ENCODE measurements at regions not wholly inside any gene's neighbourhood (a gene's known extent, or its start where the extent isn't known, plus 50 kb on each side); places are given as distances from the start of the nearest gene placed in this dataset.
"Not testable (repeated sequence)": the region's sequence is repeated elsewhere in the genome, so short reads cannot be mapped to it uniquely, and the experiment has no call there.

DNA sequence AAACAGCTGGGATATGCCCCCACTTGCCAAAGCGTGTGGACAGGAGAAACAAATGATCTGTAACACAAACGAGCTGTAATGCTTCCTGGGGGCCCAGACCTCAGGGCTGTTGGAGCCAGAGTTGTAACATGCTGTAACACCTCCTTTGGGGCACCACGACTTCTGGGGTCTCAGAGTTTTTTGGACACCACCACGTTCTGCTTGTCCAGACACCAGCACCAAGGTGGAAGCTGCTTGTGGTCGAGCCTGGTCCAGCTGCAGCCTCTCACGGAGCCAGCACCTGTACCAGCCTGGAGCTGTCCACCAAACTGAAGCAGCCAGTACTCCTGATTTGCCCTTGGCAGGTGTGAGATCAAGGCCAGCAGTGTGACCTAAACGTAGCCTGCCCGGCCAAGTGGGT is 879.4 kb downstream of the SLC6A15 start:
- TF ChIP-seq CTCF (conservative IDR thresholded peaks at IDR 0.05): no peak
- no peak overlapping the region for H3K27ac ChIP-seq

- H3K27ac ChIP-seq: not testable (repeated sequence)
Measured at GRCh38 chr12:84018556-84019179, 893.9 kb downstream of the SLC6A15 start.

GRCh38 chr12:84016956-84017355 is 895.6 kb downstream of the SLC6A15 start:
- TF ChIP-seq CTCF (conservative IDR thresholded peaks at IDR 0.05): no peak
- H3K27ac ChIP-seq: no peak overlapping the region

- TF ChIP-seq CTCF (conservative IDR thresholded peaks at IDR 0.05): no peak
- H3K27ac ChIP-seq: no peak overlapping the region
Measured at GRCh38 chr12:83997423-83997822, 915.2 kb downstream of the SLC6A15 start.

- H3K27ac ChIP-seq: no peak overlapping the region
- TF ChIP-seq CTCF (conservative IDR thresholded peaks at IDR 0.05): no peak
Measured at GRCh38 chr12:83996671-83997070, 915.9 kb downstream of the SLC6A15 start.

DNA sequence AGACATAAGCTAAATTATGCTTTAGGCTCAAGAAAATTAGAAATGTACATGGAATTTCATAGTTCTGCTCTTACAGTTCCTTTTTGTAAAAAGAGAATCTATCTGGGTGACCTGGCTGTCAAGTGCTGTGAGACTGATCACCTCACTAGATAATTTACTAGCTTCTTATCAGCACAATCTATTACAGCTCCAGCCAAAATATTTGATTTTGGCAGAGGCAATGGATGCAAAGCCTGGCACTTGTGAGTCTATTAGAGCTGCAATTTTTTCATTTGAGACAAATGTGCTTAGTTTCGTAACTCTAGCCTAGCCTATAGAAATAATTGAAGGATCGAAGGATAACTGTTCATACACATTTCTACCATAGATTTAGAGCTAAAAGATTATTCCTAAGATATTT is 927.5 kb downstream of the SLC6A15 start:
- TF ChIP-seq CTCF (conservative IDR thresholded peaks at IDR 0.05): no peak

DNA sequence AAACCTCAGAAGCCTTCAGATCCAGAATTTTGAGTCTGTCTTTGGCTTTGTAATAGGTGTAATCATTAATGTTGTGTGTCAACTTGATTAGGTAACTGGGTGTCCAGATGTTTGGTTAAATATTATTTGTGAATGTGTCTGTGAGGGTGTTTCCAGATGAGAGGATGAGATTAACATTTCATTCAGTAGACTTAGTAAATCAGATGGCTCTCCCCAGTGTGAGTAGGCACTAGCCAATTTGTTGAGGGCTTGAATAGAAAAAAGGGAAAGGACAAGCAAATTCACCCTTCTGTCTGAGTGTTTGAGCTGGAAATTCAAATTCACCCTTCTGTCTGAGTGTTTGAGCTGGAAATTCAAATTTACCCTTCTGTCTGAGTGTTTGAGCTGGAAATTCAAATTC is 932.2 kb downstream of the SLC6A15 start:
- no peak for TF ChIP-seq CTCF (conservative IDR thresholded peaks at IDR 0.05)
- H3K27ac ChIP-seq: no peak overlapping the region

More for the DNA sequence above, 927.5 kb downstream of the SLC6A15 start:
- peak overlapping the region; percentile 73 for H3K27ac ChIP-seq

DNA sequence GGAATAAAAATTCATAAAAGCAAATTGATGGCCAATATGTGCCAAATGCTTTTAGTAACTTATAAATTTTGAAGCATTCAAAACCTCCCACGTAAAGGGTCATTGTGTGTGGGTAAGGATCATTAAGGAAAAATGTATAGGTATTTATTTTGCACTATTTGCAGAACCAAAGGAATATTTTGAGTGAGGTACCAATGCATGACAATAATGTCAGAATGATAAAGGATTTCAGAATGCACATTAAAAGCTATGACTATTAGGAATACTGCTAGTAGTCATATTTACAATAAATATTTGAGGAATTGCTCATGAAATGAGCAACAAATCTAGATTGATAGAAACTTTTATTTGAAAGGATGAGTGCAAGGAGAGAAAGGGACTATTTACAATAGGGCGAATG is 932.8 kb downstream of the SLC6A15 start:
- TF ChIP-seq CTCF (conservative IDR thresholded peaks at IDR 0.05): no peak

More for the DNA sequence above, 932.8 kb downstream of the SLC6A15 start:
- H3K27ac ChIP-seq: no peak overlapping the region

Data from VCaP (cell line).